IPS-20b (cell line): ENCODE measurements at regions not wholly inside any gene's neighbourhood (a gene's known extent, or its start where the extent isn't known, plus 50 kb on each side); places are given as distances from the start of the nearest gene placed in this dataset.
"Not testable (repeated sequence)": the region's sequence is repeated elsewhere in the genome, so short reads cannot be mapped to it uniquely, and the experiment has no call there.

Experiments
- H3K27ac ChIP-seq: one replicate; pipeline ENCODE4 v1.5.1; 2013; ENCODE audit warnings: low read length
- H3K27me3 ChIP-seq: 2 replicates; pipeline ENCODE4 v1.6.1; 2013; ENCODE audit warnings: mild to moderate bottlenecking, low read length, inconsistent platforms; ENCODE audit not compliant: insufficient read depth
- H3K36me3 ChIP-seq: 2 replicates; pipeline ENCODE4 v1.6.1; 2013; ENCODE audit warnings: low read depth, mild to moderate bottlenecking, inconsistent platforms, low read length, moderate library complexity; ENCODE audit not compliant: insufficient read depth
- H3K4me1 ChIP-seq: 2 replicates; pipeline ENCODE4 v1.6.1; 2013; ENCODE audit warnings: mild to moderate bottlenecking, control low read depth, inconsistent platforms, low read length, moderate library complexity; ENCODE audit not compliant: insufficient read depth
- H3K4me3 ChIP-seq: 2 replicates; pipeline ENCODE4 v1.5.1; 2013; ENCODE audit warnings: mild to moderate bottlenecking, low read length, inconsistent platforms
- H3K9ac ChIP-seq: 2 replicates; pipeline ENCODE4 v1.6.1; 2013; ENCODE audit warnings: low read depth, mild to moderate bottlenecking, inconsistent platforms, low read length, moderate library complexity
- H3K9me3 ChIP-seq: 2 replicates; pipeline ENCODE4 v1.6.1; 2013; ENCODE audit warnings: mild to moderate bottlenecking, low read depth, low read length, inconsistent platforms; ENCODE audit not compliant: insufficient read depth

- H3K27me3 ChIP-seq, H3K36me3 ChIP-seq, H3K4me3 ChIP-seq, H3K4me1 ChIP-seq, H3K9me3 ChIP-seq, H3K9ac ChIP-seq, H3K27ac ChIP-seq: not testable (repeated sequence)
Measured at GRCh38 chr2:77734662-77735340, 212.6 kb upstream of the LRRTM4 start.

GRCh38 chr2:77737236-77737635 is 215.1 kb upstream of the LRRTM4 start:
- H3K9ac ChIP-seq: no peak overlapping the region
- no peaks in the 10 kb centered on the region for H3K9me3 ChIP-seq
- no peaks in the 10 kb centered on the region for H3K4me1 ChIP-seq
- no peaks in the 10 kb centered on the region for H3K36me3 ChIP-seq
- H3K27me3 ChIP-seq: no peaks in the 10 kb centered on the region
- H3K27ac ChIP-seq: no peak overlapping the region
- H3K4me3 ChIP-seq: no peak overlapping the region

- no peak overlapping the region for H3K27ac ChIP-seq
- H3K9me3 ChIP-seq: no peaks in the 10 kb centered on the region
- H3K36me3 ChIP-seq: no peaks in the 10 kb centered on the region
- no peak overlapping the region for H3K4me3 ChIP-seq
- H3K9ac ChIP-seq: no peak overlapping the region
- no peaks in the 10 kb centered on the region for H3K4me1 ChIP-seq
- H3K27me3 ChIP-seq: no peaks in the 10 kb centered on the region
Measured at GRCh38 chr2:77746780-77747179, 224.6 kb upstream of the LRRTM4 start.

- not testable (repeated sequence) for H3K27ac ChIP-seq, H3K9me3 ChIP-seq, H3K9ac ChIP-seq, H3K27me3 ChIP-seq, H3K4me1 ChIP-seq, H3K36me3 ChIP-seq
- peak overlapping the region; percentile 67 for H3K4me3 ChIP-seq
Measured at GRCh38 chr2:77753710-77754345, 231.7 kb upstream of the LRRTM4 start.

GRCh38 chr2:77767388-77768076 is 245.4 kb upstream of the LRRTM4 start:
- H3K27ac ChIP-seq: no peak overlapping the region
- no peak overlapping the region for H3K4me3 ChIP-seq
- no peaks in the 10 kb centered on the region for H3K36me3 ChIP-seq

GRCh38 chr2:77768508-77768907 is 246.3 kb upstream of the LRRTM4 start:
- no peaks in the 10 kb centered on the region for H3K9me3 ChIP-seq
- no peaks in the 10 kb centered on the region for H3K4me1 ChIP-seq
- no peaks in the 10 kb centered on the region for H3K27me3 ChIP-seq
- H3K27ac ChIP-seq: no peak overlapping the region
- H3K9ac ChIP-seq: no peak overlapping the region
- no peaks in the 10 kb centered on the region for H3K36me3 ChIP-seq
- no peak overlapping the region for H3K4me3 ChIP-seq

More at GRCh38 chr2:77767388-77768076, 245.4 kb upstream of the LRRTM4 start:
- Histone ChIP-seq H3K4me1 (no peaks in the 10 kb centered on the region), H3K9ac (no peak overlapping the region), H3K9me3 (no peaks in the 10 kb centered on the region), H3K27me3 (no peaks in the 10 kb centered on the region)

GRCh38 chr2:77778917-77779316 is 256.7 kb upstream of the LRRTM4 start:
- H3K4me1 ChIP-seq: no peaks in the 10 kb centered on the region
- no peaks in the 10 kb centered on the region for H3K27me3 ChIP-seq
- no peak overlapping the region for H3K27ac ChIP-seq
- H3K9ac ChIP-seq: no peak overlapping the region
- H3K4me3 ChIP-seq: no peak overlapping the region
- no peaks in the 10 kb centered on the region for H3K36me3 ChIP-seq
- no peaks in the 10 kb centered on the region for H3K9me3 ChIP-seq

- not testable (repeated sequence) for H3K27ac ChIP-seq, H3K9me3 ChIP-seq, H3K9ac ChIP-seq, H3K36me3 ChIP-seq, H3K4me3 ChIP-seq, H3K4me1 ChIP-seq, H3K27me3 ChIP-seq
Measured at GRCh38 chr2:77793500-77793899, 271.3 kb upstream of the LRRTM4 start.

GRCh38 chr2:77796397-77796796 is 274.2 kb upstream of the LRRTM4 start:
- no peaks in the 10 kb centered on the region for H3K27me3 ChIP-seq
- H3K36me3 ChIP-seq: no peaks in the 10 kb centered on the region
- no peak overlapping the region for H3K9ac ChIP-seq
- H3K9me3 ChIP-seq: 0 out of 2 replicates have a peak, but pooled peaks cover 4% of the 10 kb centered on the region
- H3K4me1 ChIP-seq: no peaks in the 10 kb centered on the region
- H3K4me3 ChIP-seq: no peak overlapping the region
- H3K27ac ChIP-seq: no peak overlapping the region

GRCh38 chr2:77797088-77797487 is 274.9 kb upstream of the LRRTM4 start:
- H3K27me3 ChIP-seq: no peaks in the 10 kb centered on the region
- H3K4me3 ChIP-seq: no peak overlapping the region
- no peak overlapping the region for H3K9ac ChIP-seq
- H3K27ac ChIP-seq: no peak overlapping the region
- 0 out of 2 replicates have a peak, but pooled peaks cover 4% of the 10 kb centered on the region for H3K9me3 ChIP-seq
- H3K36me3 ChIP-seq: no peaks in the 10 kb centered on the region
- H3K4me1 ChIP-seq: no peaks in the 10 kb centered on the region

- H3K9me3 ChIP-seq: 0 out of 2 replicates have a peak, but pooled peaks cover 4% of the 10 kb centered on the region
- no peaks in the 10 kb centered on the region for H3K36me3 ChIP-seq
- H3K4me3 ChIP-seq: no peak overlapping the region
- no peak overlapping the region for H3K27ac ChIP-seq
- H3K9ac ChIP-seq: no peak overlapping the region
- H3K27me3 ChIP-seq: no peaks in the 10 kb centered on the region
- no peaks in the 10 kb centered on the region for H3K4me1 ChIP-seq
Measured at GRCh38 chr2:77800410-77800809, 278.2 kb upstream of the LRRTM4 start.
